SHP77 (cell line): ENCODE measurements at regions not wholly inside any gene's neighbourhood (a gene's known extent, or its start where the extent isn't known, plus 50 kb on each side); places are given as distances from the start of the nearest gene placed in this dataset.
"Not testable (repeated sequence)": the region's sequence is repeated elsewhere in the genome, so short reads cannot be mapped to it uniquely, and the experiment has no call there.

Experiments
- DNase-seq, 2 experiments: peaks; one replicate each; lab custom pipeline; 2025; lab: John Stamatoyannopoulos, UW

DNA sequence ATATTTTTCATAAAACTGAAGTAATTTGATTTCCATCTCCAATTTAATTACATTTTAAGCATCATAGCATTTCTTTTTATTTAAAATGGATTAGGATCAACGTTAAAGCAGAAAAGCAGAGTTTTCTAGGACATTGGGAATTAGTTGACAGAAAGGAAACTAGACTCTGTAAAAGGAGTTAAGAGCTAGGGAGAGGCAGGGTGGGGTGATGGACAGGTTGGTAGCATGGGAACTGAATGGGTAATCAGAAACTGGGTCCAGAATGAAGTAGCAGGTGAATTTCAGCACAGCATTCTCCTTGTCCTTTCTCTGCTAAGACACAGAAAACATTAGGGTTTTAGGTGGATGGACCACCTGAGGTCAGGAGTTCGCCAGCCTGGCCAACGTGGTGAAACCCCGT, 97.6 kb downstream of the ANAPC4 start:
- DNase-seq: no peak

- no peak for DNase-seq
These were observed 100.2 kb downstream of the ANAPC4 start for GRCh38 chr4:25477221-25477620.

DNA sequence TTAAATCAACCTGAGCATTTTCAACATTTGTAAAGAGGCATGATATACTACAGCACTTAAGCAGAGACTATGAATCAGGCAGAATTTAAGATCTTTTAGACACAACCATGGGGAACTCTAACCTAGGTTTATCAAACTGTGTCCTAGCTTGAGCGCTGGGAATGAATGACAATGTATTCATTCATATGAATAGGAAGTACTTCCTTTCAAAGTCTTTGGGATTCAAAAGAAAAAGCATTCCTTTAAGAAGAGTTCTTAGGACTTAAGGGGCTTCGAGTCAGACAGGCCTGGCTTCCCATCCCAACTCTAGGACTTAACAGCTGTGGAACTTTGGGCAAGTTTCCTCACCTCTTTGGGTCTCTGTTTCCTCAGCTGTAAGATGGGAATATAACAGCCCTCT, 104.6 kb downstream of the ANAPC4 start:
- DNase-seq: no peak

- DNase-seq: no peak
These were observed 107.2 kb downstream of the ANAPC4 start for GRCh38 chr4:25484243-25484721.

- DNase-seq: no peak
These were observed 108.0 kb downstream of the ANAPC4 start for GRCh38 chr4:25485104-25485503.

GRCh38 chr4:25486171-25486570, 109.1 kb downstream of the ANAPC4 start:
- DNase-seq: no peak

DNA sequence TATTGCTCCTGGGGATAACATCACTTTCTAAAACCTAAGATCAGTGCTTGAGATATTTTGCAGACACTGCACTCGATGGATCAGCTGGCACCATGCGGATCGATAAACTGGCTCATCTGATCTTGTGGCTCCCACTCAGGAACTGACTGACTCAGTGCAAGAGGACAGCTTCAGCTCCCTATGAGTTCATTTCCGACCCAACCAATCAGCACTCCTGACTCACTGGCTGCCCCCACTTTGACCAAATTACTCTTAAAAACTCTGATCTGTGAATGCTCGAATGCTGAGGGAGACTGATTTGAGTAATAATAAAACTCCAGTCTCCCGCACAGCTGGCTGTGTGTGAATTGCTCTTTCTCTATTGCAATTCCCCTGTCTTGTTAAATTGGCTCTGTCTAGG, 110.1 kb downstream of the ANAPC4 start:
- DNase-seq: no peak

GRCh38 chr4:25489253-25489797, 112.3 kb downstream of the ANAPC4 start:
- no peak for DNase-seq

GRCh38 chr4:25493466-25493865, 116.4 kb downstream of the ANAPC4 start:
- DNase-seq: no peak

DNA sequence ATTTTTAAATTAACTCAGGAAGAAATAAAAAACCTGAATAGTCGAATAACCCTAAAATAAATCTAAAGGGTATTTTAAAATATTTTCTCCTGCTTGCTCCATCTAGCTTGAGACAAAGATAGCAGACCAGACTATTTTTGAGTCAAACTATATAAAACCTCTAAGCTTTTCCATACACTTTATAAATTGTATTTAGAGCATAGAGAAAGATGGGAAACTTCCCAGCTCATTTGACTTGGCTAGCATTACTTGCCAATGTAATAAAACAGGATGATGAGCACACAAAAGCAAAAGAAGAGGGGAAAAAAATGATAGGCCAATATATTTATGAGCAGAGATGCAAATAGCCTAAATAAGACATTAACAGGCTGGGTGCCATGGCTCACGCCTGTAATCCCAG, 117.1 kb downstream of the ANAPC4 start:
- no peak for DNase-seq

DNA sequence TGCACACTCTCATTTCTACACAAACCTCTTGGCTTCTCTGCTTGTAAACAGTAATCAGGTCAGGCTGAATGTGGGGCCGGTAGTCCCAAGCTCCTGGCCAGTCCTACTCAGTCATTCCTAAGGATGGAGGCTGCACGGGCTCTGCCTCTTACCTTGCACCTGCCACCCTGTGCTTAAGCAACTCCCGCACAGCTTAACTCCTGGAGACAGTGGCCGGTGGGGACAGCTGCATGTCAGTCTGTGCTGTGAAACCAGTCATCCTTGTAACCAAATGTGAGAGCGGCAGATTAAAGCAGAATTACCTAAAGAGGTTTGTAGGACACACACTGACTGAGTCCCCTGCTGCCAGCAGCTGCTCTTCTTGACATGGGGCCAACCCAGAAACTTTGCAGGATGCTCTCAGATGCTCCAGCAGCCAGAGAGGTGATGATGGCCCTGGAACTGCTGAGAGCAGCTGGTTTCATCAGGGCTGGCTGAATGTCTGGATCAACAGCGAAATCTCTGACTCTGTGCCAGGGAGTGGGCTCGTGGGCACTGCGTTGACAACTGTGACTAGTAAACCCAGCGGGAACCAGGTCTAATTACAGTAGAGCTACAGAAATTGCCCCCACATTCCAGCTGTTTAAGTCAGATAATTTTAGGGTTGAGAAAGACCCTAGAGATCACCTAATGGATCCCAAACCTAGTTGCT, 123.7 kb downstream of the ANAPC4 start:
- DNase-seq: peak; percentile 69 to 79

GRCh38 chr4:25502115-25502514, 125.1 kb downstream of the ANAPC4 start:
- DNase-seq: no peak

GRCh38 chr4:25503779-25504178, 126.7 kb downstream of the ANAPC4 start:
- no peak for DNase-seq

GRCh38 chr4:25504932-25505636, 128.0 kb downstream of the ANAPC4 start:
- no peak for DNase-seq

- DNase-seq: no peak
These were observed 128.6 kb downstream of the ANAPC4 start for GRCh38 chr4:25505637-25505991.

DNA sequence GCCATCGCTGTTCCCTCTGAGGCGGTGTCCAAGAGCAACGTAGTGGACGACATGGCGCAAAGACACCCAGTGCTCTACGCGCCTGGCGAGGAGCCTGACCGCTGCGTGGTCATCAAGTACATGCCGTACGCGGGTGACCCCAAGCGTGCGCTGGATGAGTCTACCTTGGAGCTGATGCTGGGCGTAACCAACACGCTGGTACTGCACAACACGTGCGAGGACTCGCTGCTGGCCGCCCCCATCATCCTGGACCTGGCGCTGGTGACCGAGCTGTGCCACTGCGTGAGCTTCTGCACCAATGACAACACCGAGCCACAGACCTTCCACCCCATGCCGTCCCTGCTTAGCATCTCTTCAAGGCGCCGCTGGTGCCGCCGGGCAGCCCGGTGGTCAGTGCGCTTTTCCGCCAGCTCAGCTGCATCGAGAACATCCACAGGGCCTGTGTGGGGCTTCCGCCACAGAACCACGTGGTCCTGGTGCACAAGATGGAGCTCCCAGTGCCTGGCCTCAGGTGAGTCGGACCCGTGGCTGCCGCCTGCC, 129.0 kb downstream of the ANAPC4 start:
- DNase-seq: no peak

GRCh38 chr4:25509646-25510045, 132.6 kb downstream of the ANAPC4 start:
- DNase-seq: no peak

- DNase-seq: not testable (repeated sequence)
These were observed 134.8 kb downstream of the ANAPC4 start for GRCh38 chr4:25511823-25512222.

- no peak for DNase-seq
These were observed 136.8 kb downstream of the ANAPC4 start for GRCh38 chr4:25513814-25514213.

GRCh38 chr4:25523405-25523804, 132.2 kb upstream of the SLC34A2 start:
- no peak for DNase-seq

GRCh38 chr4:25524663-25525062, 131.0 kb upstream of the SLC34A2 start:
- no peak for DNase-seq

GRCh38 chr4:25525896-25526295, 129.8 kb upstream of the SLC34A2 start:
- no peak for DNase-seq

DNA sequence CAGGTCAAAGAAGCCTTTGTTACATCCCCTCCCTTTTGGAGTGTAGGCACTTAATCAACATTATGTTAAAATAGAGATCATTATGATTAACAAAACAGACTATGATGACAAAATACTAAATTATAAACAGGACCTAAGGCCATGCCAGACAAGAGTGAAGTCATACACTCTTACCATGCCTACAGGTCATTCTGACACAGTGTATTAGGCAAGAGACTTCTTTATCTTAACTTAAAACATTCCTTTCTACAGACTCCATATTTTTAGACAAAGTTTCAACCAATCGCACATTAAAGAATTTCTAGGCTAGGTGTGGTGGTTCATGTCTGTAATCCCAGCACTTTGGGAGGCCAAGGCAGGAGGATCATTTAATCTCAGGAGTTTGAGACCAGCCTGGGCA, 128.6 kb upstream of the SLC34A2 start:
- DNase-seq: no peak
